Fibroblast of skin of scalp (primary cell): ENCODE measurements at regions not wholly inside any gene's neighbourhood (a gene's known extent, or its start where the extent isn't known, plus 50 kb on each side); places are given as distances from the start of the nearest gene placed in this dataset.
"Not testable (repeated sequence)": the region's sequence is repeated elsewhere in the genome, so short reads cannot be mapped to it uniquely, and the experiment has no call there.

Experiments
- DNase-seq: peaks from one replicate; pipeline ENCODE4 v3.0.0-alpha.2; 2013

- DNase-seq = no peak
These were observed 56.1 kb upstream of the TMEM132D start for GRCh38 chr12:129959889-129960288.

DNA sequence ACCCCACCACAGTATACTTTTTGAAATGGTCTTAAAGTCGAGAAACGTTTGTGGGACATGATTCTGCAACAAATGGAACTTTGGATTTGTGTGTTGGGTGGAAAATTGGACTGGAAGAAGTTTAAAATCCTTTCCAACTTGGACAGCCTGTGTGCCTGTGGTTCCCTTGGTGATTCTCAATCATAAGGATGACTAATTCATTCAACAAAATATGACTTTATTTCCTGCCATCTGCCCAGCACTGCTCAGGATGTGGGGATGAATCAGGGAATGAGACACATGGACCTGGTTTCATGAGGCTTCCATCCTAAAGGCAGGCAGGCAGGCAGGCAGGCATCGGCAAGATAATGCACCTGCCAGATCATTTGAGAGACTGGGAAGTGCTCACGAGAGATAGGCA lies 57.3 kb upstream of the TMEM132D start:
- peak; percentile 43 for DNase-seq

DNA sequence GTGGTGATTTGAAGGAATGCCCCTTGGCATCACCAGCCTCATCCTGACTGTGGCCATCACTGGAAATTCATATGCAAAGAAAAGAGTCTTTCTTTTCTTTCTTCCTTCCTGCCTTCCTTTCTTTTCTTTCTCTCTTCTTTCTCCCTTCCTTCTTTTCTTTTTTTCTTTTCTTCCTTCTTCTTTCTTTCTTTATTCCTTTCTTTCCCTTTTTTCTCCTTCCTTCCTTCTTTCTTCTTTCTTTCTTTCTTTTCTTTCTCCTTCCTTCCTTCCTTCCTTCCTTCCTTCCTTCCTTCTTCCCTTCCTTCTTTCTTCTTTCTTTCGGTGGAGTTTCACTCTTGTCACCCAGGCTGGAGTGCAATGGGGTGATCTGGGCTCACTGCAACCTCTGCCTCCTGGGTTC lies 58.0 kb upstream of the TMEM132D start:
- DNase-seq = no peak

- no peak for DNase-seq
These were observed 60.5 kb upstream of the TMEM132D start for GRCh38 chr12:129964300-129964699.

DNA sequence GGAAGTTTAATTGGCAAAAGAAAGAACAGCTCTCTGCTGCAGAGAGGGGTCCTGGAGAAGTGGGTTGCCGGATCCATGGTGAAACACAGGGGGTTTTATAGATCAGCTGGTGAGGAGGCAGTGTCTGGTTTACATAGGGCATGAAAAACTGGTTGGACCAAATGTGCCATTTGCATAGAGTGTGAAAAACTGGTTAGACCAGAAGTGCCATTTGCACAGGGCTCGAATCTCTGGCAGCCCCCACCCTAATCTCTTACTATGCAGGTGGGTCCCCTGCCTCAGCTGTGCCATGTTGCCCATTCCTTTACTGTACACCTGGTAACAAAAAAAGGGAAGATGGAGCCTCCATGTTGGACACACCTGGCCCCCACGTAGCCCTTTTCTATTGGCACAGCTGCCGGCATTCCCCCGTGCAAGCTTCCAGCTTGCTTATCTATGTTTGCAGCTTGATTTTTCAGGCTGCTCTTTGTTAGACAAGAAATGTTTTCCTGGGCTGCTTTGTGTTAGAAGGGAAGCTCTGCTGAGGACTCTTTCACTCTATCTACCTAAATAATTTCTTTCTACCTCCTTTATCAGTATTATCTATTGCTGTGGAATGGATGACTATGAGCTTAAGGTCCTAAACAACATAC lies 61.1 kb upstream of the TMEM132D start:
- DNase-seq = no peak

DNA sequence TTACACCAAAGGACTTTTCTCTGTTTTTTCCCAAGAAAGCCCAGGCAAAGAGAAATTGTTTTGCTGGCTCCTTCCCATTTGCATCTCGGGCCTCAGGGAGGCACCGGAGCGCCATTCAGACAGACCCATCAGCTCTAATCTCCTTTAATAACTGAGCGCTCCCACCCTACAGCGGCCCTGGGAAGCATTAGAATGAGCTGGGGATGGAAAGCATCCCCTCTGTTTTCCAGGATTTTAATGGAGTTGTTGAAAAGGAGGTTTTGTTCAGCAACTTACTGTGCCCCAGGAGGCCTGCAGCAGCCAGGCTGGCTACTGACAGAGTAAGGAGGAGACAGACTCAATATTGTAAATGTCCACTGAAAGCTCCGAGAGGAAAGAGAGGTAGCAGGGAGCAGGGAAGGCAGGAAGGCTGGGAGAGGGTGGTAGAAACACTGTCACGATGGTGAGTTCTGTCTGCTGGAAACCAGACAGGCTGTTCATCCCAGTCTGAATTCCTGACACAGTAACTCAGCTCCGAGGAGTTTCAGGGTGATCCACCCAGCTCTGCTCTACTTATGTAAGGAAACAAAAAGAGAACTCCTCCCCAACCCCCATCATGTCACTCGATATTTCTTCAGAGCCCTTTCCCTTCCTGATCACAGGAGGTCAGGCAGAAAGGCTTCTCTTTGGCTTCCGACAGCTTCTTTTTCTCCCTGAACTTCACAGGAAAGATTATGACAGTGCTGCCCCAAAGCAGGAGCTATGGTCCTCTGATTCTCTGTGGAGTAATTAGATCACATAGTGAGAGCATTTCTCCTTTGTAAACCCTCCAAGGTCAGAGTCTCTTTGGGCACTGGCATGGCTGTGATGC lies 62.5 kb upstream of the TMEM132D start:
- DNase-seq = peak; percentile 7

GRCh38 chr12:129971721-129972120 lies 67.9 kb upstream of the TMEM132D start:
- no peak for DNase-seq

DNA sequence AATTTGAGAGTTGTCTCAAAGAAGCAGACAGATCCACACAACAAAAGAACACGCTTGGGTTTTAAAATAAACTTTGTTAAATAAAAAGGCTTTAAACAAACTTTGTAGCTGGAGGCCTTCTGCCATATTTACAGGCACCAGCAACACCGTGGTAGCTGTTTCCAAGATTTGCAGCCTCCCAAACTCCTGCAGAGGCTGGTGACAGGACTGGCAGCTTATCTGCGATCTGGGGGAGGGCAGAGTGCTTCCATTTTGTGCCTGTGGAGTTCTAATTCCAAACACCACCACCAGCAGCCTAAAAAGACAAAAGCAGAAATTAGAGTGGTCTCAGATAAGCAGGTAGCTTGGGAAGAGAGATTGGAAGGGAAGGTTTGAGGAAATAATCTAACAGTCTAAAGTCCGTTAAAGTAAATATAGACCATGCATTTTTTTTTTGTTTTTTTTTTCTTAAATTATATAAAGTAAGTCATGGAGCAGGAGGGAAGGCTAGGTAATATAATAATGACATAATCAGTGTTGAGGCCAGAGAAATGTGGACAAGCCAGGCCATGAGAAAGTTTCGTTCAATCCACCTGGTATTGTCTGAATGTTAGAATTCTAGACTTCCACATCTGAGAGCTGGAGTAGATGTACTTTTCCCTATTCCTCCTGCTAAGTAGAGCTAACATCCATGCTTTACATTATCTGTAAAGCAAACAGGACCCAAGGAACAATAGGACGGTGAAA lies 69.6 kb upstream of the TMEM132D start:
- DNase-seq = no peak

DNA sequence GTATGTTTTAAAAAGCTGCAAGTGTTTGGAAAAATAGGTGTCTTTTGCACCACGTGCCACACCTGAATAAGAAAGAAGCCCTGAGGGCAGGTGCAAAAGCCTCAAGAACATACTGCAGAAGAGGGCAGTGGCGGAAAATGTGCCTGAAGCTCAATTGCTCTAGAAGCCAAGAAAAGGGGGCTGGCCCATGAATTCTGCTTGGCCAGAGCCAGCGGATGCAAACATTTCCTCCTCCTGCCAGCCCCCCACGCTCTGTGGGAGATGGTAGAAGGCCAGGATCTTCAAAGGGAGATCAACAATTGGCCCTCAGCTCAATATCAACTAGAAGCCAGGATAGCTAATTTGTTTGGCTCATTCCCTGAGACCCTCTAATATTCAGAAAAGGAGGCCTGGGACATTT lies 80.3 kb upstream of the TMEM132D start:
- no peak for DNase-seq

DNA sequence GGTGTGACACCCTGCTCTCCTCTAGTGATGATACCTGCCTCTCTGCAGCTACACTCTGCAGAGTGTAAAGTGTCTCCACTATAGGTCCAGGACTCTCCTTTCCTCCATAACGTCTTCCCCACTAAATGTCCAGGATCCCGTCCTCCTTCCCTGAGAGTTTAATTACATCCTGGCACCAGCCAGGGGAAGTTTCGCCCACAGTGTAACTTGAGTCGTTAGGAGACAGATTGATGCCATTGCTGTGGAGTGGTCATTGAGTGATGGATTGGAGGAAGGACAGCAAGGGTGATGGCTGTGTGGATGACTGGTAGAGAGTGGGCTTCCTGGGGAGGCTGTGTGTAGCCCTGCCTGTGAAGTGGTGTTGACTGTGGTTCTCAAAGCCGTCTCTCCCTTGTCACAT lies 84.0 kb upstream of the TMEM132D start:
- DNase-seq = no peak

DNA sequence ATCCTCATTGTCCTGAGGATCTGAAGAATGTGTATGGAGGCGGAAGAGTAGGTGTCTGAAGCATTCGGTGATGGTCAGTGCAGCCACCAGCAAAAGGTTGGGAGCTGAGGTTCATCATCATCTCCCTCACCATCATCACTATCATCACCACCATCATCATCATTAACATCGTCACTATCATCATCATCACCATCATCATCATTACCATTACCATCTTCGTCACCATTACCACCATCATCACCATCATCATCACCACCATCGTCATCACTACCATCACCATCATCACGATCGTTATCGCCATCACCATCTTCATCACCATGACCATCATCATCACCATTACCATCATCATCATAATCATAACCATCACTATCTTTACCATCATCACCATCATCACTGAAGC lies 90.8 kb upstream of the TMEM132D start:
- no peak for DNase-seq

DNA sequence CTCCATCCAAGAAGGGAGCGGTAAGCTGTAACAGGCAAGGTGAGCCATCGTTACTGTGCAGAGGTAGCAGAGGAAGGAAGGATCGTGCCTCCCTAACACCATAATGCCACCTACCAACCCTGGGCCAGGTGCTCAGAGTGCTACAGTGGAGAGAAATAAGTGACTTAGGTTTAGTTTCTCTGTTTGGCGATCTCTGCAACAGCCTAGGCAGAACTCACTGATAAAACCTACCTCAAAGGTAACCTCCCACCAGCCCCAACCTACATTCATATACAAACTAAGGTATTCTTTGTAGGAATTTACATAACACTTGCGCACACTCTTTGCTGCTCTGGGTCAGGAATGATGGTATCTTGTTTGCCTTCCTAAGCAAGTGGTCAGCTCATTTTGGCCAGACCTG lies 93.4 kb upstream of the TMEM132D start:
- no peak for DNase-seq

GRCh38 chr12:130004310-130004877 lies 100.6 kb upstream of the TMEM132D start:
- DNase-seq = not testable (repeated sequence)

DNA sequence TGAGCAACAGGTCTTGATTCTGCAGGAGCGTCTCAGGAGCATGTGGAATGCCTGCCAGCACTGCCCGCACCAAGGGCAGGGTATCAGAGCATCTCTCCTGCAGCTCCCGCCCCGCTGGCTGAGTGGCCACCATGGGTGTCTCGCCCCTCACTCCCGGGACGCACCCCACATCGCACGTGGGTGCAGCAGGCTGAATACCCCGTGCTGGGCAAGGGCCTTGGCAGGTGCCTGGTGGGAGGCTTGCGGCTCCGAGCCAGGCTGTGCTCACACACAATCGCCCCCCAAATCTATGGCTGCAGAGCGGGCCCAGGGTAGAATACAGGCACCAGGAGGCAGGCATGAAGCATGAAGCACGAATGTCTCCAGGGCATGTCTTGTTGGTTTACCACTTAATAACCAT lies 103.9 kb upstream of the TMEM132D start:
- no peak for DNase-seq

GRCh38 chr12:130008241-130008640 lies 104.4 kb upstream of the TMEM132D start:
- DNase-seq = no peak

- DNase-seq = no peak
These were observed 106.1 kb upstream of the TMEM132D start for GRCh38 chr12:130009961-130010360.

GRCh38 chr12:130011611-130012385 lies 108.0 kb upstream of the TMEM132D start:
- no peak for DNase-seq

DNA sequence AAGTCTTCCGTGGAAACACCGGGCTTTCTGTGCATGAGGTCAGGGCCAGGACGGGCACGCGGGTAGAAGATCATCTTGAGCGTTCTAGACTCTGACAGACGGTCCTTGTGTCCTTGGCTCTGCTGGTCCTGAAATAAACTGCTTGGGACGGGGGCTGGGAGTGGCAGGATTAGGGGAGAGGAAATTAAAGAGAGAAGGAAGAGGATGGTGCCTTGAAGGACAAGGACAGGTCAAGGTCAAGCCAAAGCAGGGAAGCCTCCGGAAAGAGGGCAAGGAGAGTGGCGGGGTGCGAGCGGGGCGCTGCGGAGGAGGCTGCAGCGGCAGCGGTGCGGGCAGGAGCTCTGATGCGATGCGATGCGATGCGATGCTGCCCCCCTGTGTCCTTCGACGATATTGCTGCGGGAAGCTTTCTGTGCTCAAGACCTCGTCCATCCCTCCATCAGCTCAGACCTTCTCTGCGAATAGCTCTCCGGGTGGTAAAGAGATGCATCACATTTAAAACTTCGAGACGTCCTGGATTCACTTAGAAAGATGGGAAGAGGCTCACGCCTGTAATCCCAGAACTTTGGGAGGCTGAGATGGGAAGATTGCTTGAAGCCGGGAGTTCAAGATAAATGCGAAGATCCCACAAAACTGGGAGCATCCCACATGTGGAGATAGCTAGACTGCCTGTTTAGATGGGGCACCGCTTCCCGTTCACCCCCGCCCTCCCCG lies 110.1 kb upstream of the TMEM132D start:
- DNase-seq = peak; percentile 41

DNA sequence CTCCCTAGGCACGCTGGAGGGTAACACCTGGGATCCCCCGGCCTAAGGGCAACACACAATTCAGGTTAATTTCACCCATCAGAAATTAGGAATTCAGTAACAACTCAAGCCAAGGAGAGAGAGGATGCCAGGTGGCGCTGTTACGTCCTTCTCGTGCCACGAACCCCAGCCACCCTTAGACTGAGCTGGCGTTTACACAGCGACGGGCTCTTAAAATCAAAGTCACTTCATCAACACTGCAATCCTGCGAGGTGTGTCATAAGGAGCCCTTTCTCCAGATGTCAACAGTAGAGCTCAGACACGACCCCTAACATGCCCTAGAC lies 110.6 kb upstream of the TMEM132D start:
- no peak for DNase-seq

DNA sequence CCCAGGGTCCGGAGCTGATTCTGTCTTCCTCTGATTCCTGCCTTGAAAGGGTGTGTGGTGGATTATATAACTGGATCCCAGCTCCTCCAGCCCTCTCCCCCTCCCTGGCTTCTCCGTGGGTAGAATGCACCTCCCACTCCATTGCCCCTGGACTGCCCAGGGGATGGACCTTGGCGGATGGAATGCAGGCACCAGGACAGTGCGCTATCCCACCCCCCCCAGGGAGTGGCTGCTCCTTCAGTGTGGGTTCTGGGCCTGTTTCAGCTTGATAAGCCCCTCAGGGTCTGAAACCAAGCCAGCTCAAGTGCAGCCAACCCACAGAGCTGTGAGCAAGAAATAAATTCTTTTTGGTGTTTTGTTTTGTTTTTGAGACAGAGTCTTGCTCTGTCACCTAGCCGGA lies 112.4 kb upstream of the TMEM132D start:
- no peak for DNase-seq

DNA sequence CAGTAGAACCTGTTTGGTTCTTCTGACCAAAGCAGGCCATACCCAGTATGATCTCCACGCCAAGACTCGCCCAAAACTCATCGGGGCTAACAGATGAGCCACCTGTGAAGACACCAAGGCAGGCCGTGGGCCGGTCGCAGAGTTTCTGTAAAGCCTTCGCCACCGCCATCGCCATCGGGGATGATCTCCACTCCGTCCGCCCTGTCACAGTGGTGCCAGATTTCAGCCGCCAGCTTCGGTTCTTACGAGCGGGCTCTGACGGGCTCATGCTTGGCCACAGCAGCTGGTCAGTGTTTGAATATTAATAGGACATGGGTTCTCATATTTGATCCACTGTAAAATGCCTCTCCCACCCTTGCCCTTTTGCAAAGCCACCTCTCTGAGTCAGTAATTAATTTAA lies 113.2 kb upstream of the TMEM132D start:
- no peak for DNase-seq
